Activated naive CD8-positive, alpha-beta T cell treated with anti-CD3 and anti-CD28 coated beads, Interleukin-2, amount 10 ng/mL, durations not matched to agents 7 days and 5 days (primary cell): ENCODE measurements at regions not wholly inside any gene's neighbourhood (a gene's known extent, or its start where the extent isn't known, plus 50 kb on each side); places are given as distances from the start of the nearest gene placed in this dataset.
"Not testable (repeated sequence)": the region's sequence is repeated elsewhere in the genome, so short reads cannot be mapped to it uniquely, and the experiment has no call there.

Experiments used
- ATAC-seq: fragments of 150-1000 bp; cut with Tn5 transposase; one replicate; pipeline ENCODE4 v1.10.0; 2021; ENCODE audit warnings: low read depth, moderate library complexity
- POLR2A ChIA-PET: fragments of 350-600 bp; sonication (Branson Sonifier 250); formaldehyde crosslinking; loops from one replicate; lab custom pipeline; 2021; ENCODE audit warnings: antibody characterized with exemption; lab: Charles Lee
- DNase-seq: peaks from one replicate; pipeline ENCODE4 v3.0.0; 2021
- H3K27ac Mint-ChIP-seq: one replicate; pipeline ENCODE4 v1.8.0; 2022; ENCODE audit warnings: mild to moderate bottlenecking, mixed read lengths
- H3K27me3 Mint-ChIP-seq: one replicate; pipeline ENCODE4 v1.8.0; 2022; ENCODE audit warnings: mild to moderate bottlenecking, moderate library complexity, mixed read lengths
- H3K36me3 Mint-ChIP-seq: one replicate; pipeline ENCODE4 v1.8.0; 2021; ENCODE audit warnings: mild to moderate bottlenecking, mixed read lengths
- H3K4me1 Mint-ChIP-seq: one replicate; pipeline ENCODE4 v1.8.0; 2021; ENCODE audit warnings: mixed read lengths
- H3K4me3 Mint-ChIP-seq: one replicate; pipeline ENCODE4 v1.8.0; 2022; ENCODE audit warnings: mild to moderate bottlenecking, moderate library complexity, mixed read lengths
- H3K9me3 Mint-ChIP-seq: one replicate; pipeline ENCODE4 v1.8.0; 2021; ENCODE audit warnings: mixed read lengths

DNA sequence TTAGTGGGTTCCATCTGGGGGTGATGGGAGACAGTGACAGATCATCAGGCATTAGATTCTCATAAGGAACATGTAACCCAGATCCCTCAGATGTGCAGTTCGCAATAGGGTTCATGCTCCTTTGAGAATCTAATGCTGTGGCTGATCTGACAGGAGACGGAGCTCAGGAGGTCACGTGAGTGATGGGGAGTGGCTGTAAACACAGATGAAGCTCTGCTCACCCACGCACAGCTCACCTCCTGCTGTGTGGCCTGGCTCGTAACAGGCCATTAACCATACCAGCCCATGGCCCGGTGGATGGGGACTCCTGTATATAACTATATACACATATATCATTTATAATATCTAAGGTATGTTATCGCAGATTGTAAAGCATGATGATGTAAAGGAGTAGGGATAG lies 214.2 kb downstream of the MAF start:
- no peaks in the 10 kb centered on the region for H3K36me3 Mint-ChIP-seq
- H3K27me3 Mint-ChIP-seq: peaks cover 14% of the 10 kb centered on the region
- H3K9me3 Mint-ChIP-seq: no peaks in the 10 kb centered on the region
- H3K4me3 Mint-ChIP-seq: no peak overlapping the region
- H3K4me1 Mint-ChIP-seq: peaks cover 6% of the 10 kb centered on the region
- no peak overlapping the region for H3K27ac Mint-ChIP-seq
- POLR2A ChIA-PET: no interaction called here
- no peak for ATAC-seq
- no peak for DNase-seq

DNA sequence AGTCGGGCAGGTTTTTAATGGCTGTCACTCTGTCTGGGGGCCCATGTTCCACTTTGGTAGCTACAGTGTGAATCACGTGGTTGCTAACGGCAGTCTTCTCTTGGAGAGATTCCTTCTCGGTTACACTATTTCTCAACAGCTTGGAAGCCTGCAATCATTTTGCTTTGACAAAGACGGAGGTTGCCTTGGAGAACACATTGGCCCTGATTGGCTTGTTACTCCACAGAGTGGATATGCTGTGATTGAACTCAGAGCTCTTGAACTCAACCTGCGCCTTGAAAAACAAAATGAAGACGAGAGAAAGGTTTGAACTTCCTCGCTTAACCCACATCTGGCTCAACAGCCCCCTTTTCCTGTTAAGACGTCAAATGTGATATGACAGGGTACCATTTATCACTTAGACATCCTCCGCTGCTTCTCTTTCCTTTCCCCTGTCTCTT lies 218.9 kb downstream of the MAF start:
- no peak overlapping the region for H3K4me3 Mint-ChIP-seq
- H3K27ac Mint-ChIP-seq: no peak overlapping the region
- ATAC-seq: no peak
- POLR2A ChIA-PET: no interaction called here
- peaks cover 4% of the 10 kb centered on the region for H3K27me3 Mint-ChIP-seq
- peaks cover 3% of the 10 kb centered on the region for H3K9me3 Mint-ChIP-seq
- peaks cover 13% of the 10 kb centered on the region for H3K4me1 Mint-ChIP-seq
- no peak for DNase-seq
- no peaks in the 10 kb centered on the region for H3K36me3 Mint-ChIP-seq

DNA sequence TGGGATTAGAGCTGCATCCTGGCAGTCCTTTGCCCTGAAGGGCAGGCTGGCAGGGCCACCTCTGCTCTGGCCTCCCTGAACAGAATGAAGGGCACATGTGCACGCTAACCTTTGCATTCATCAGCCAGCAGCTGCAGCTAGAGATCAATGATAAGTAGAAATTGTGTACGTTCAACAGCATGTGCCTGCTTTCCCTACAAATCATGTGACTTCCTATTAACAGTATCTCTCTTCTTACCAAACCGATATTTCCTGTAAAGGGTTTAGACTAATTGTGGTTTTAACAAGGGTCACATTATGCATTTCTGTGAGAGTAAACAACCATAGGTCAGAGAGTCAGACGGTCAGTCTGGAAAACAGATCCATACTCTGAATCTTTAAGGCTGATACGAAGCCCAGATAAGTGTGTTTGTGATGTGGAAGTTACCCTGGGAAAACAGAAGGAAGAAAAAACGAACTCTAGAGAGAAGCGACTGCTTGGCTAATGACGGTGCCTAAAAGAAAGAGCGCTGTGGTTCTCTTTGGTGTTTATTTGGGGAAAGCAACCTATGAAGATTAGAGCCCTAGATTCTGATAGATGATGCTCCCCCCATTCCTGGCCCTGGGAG lies 219.4 kb downstream of the MAF start:
- H3K4me3 Mint-ChIP-seq: peak overlapping the region; percentile 16

DNA sequence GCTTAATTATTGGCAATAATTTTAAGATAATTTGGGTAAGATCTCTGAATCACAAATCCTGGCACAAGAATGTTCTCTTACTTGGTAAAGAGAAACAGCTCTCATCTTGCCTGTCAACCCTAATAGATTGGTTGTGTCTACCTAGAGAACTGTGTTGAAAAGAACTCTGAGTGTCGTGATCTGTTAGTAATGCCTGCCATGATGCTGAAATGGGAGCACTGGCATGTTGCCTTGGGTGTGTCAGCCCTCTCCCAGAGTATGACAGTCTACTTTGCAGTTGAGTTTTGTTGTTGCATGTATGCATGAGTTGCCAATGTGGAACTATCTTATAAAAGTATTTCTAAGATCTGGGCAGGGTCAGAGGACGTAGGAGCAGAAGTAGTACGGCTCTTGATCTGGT lies 221.4 kb downstream of the MAF start:
- peaks cover 13% of the 10 kb centered on the region for H3K4me1 Mint-ChIP-seq
- DNase-seq (no peak), ATAC-seq (no peak)
- POLR2A ChIA-PET: no interaction called here
- peaks cover 5% of the 10 kb centered on the region for H3K9me3 Mint-ChIP-seq
- H3K27ac Mint-ChIP-seq: no peak overlapping the region
- H3K4me3 Mint-ChIP-seq: no peak overlapping the region
- peaks cover 1% of the 10 kb centered on the region for H3K36me3 Mint-ChIP-seq
- H3K27me3 Mint-ChIP-seq: peaks cover 2% of the 10 kb centered on the region

More for the DNA sequence above, 219.4 kb downstream of the MAF start:
- Mint-ChIP-seq H3K27me3 (peaks cover 2% of the 10 kb centered on the region), H3K9me3 (peaks cover 3% of the 10 kb centered on the region), H3K4me1 (peaks cover 13% of the 10 kb centered on the region), H3K27ac (no peak overlapping the region), H3K36me3 (no peaks in the 10 kb centered on the region)
- POLR2A ChIA-PET: no interaction called here
- no peak for ATAC-seq
- DNase-seq: no peak

DNA sequence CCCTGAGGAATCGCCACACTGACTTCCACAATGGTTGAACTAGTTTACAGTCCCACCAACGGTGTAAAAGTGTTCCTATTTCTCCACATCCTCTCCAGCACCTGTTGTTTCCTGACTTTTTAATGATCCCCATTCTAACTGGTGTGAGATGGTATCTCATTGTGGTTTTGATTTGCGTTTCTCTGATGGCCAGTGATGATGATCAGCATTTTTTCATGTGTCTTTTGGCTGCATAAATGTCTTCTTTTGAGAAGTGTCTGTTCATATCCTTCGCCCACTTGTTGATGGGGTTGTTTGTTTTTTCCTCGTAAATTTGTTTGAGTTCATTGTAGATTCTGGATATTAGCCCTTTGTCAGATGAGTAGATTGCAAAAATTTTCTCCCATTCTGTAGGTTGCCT lies 223.5 kb downstream of the MAF start:
- H3K27ac Mint-ChIP-seq, DNase-seq, H3K36me3 Mint-ChIP-seq, H3K27me3 Mint-ChIP-seq, ATAC-seq, POLR2A ChIA-PET, H3K9me3 Mint-ChIP-seq, H3K4me3 Mint-ChIP-seq: not testable (repeated sequence)
- H3K4me1 Mint-ChIP-seq: peaks cover 13% of the 10 kb centered on the region

DNA sequence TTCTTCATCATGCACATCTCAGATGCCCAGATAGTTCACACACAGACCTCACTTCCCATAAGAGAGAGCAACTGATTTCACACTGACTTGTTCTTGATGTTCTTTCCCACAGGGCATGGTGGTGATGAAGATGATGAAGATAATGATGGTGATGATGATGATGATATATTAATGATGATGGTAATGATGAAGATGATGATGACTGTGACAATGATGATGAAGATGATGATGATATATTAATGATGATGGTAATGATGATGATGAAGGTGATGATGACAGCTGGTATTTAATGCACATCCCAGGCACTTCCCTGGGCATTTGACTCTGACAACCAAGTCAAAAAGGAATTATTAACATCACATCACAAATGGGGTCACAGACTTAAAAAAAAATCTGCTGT lies 225.2 kb downstream of the MAF start:
- POLR2A ChIA-PET: no interaction called here
- DNase-seq (no peak), ATAC-seq (no peak)
- peaks cover 2% of the 10 kb centered on the region for H3K27me3 Mint-ChIP-seq
- H3K4me3 Mint-ChIP-seq: no peak overlapping the region
- no peaks in the 10 kb centered on the region for H3K4me1 Mint-ChIP-seq
- no peak overlapping the region for H3K27ac Mint-ChIP-seq
- peaks cover 9% of the 10 kb centered on the region for H3K36me3 Mint-ChIP-seq
- H3K9me3 Mint-ChIP-seq: peaks cover 13% of the 10 kb centered on the region

DNA sequence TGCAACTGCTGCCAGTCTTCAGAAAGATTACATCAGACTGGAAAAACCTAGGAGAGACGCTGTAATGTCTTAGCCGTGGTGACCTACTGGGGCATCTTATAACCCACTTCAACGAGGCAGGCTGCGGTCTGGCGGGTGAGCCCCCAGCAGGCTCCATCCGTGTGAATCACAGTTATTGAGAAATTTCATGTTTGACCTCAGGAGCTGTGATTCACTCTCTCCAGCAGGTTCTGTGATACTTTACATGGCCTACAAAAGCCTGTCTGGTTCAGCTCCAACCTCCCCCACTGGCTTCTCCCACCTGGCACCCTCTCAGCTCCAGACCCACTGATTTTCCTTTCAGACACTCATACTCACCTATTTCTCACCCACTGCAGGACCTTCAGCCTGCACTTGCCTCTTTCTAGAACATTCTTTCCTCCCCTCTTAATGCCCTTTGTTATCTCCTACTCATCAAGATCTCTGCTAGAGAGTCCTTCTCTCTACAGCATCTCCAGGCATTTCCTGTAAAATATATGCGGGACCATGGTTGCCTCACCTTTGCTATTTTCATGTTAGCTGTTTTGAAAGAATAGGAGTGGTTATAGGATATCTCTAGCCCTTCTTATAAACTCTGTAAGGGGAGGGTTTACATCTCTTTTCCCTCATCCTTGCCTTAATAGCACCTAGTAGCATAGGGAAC lies 227.9 kb downstream of the MAF start:
- no peak for DNase-seq
- Mint-ChIP-seq H3K9me3 (peaks cover 13% of the 10 kb centered on the region), H3K36me3 (peaks cover 9% of the 10 kb centered on the region), H3K4me1 (no peaks in the 10 kb centered on the region), H3K27ac (peak overlapping the region; percentile 49), H3K4me3 (no peak overlapping the region), H3K27me3 (peaks cover 12% of the 10 kb centered on the region)
- ATAC-seq: no peak
- POLR2A ChIA-PET: no interaction called here

DNA sequence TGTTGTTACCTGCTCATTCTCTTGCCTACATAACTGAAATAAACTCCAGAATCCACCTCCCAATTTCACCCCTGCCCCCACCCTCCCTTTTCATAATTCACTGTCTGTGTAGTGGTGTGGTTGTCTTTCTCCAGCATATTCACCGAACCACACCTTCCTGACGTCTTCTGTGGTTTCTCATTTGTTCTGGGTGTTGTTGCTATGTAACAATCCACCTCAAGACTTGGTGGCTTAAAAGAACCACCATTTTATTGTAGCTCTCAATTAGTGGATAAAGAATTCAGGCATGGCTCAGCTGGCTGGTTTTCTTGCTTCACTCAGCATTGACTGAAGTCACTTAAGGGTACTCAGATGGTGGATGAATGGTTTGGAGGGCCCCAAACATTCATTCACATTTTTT lies 229.8 kb downstream of the MAF start:
- H3K27me3 Mint-ChIP-seq: peaks cover 12% of the 10 kb centered on the region
- peaks cover 13% of the 10 kb centered on the region for H3K9me3 Mint-ChIP-seq
- POLR2A ChIA-PET: no interaction called here
- ATAC-seq: no peak
- no peak overlapping the region for H3K27ac Mint-ChIP-seq
- H3K36me3 Mint-ChIP-seq: peaks cover 9% of the 10 kb centered on the region
- H3K4me1 Mint-ChIP-seq: no peaks in the 10 kb centered on the region
- no peak overlapping the region for H3K4me3 Mint-ChIP-seq
- DNase-seq: no peak

DNA sequence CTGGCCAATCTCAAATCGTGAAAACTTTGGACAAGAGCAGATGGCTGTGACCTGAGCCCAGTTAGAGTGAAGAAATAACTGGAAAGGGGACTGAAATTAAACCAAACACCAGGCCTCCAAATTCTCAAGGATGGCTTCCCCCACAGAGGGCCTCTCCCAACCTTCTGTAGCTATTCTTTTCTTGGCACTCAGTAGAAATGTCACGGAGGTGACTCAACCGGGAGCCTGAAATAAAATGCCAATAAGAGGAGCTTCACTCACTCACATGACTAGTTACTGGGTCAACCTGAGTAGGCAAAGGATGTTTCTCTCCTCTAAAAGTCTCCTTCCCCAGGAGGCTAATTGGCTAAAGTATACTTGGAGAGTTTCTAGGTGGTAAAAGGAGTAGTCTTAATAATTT lies 230.7 kb downstream of the MAF start:
- Mint-ChIP-seq H3K36me3 (peaks cover 8% of the 10 kb centered on the region), H3K27ac (no peak overlapping the region), H3K9me3 (peaks cover 13% of the 10 kb centered on the region), H3K4me3 (no peak overlapping the region), H3K27me3 (peaks cover 15% of the 10 kb centered on the region), H3K4me1 (no peaks in the 10 kb centered on the region)
- DNase-seq: no peak
- ATAC-seq: no peak
- POLR2A ChIA-PET: no interaction called here

DNA sequence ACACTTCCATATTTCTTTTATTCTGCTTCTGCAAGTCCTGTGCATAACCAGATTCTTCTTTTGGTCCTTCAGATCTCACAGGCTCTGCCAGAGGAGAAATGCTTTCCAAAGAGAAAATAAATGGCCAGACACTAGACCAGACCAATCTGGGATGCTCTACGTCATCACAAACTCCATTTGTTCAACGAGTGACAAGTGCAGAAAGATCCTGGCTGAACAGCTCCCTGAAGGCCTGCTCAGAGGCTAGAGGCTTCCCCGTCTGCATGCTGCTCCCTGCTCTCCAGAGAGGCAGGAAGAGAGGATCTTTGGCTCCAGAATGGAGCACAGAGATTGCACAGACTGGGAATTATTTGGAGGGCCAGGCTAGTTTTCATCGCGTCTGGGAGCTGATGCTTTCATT lies 232.7 kb downstream of the MAF start:
- no peak for ATAC-seq
- Mint-ChIP-seq H3K36me3 (peaks cover 8% of the 10 kb centered on the region), H3K4me1 (no peaks in the 10 kb centered on the region), H3K4me3 (no peak overlapping the region), H3K9me3 (peaks cover 17% of the 10 kb centered on the region), H3K27me3 (peaks cover 22% of the 10 kb centered on the region), H3K27ac (no peak overlapping the region)
- POLR2A ChIA-PET: no interaction called here
- no peak for DNase-seq

DNA sequence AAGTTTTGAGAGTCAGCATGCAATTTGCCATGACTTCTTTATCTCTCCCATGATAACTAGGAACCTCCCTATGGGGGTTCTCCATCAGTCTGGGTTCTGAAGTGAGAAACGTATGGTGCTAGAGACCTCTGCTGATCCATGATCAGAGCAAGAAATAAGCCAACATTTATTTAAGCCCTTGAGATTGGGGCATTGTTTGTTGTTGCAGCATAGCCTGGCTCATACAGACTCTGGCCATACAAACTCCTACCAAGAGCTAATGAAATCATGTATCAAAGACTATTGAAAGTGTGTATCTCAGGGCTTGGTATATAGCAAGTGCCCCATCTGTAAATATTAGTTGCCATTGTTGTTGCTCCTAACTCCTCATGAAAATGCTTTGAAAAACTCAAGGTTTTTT lies 233.9 kb downstream of the MAF start:
- peaks cover 2% of the 10 kb centered on the region for H3K4me1 Mint-ChIP-seq
- H3K27ac Mint-ChIP-seq: no peak overlapping the region
- H3K36me3 Mint-ChIP-seq: peaks cover 6% of the 10 kb centered on the region
- DNase-seq: no peak
- H3K4me3 Mint-ChIP-seq: no peak overlapping the region
- H3K9me3 Mint-ChIP-seq: peaks cover 14% of the 10 kb centered on the region
- POLR2A ChIA-PET: no interaction called here
- no peak for ATAC-seq
- H3K27me3 Mint-ChIP-seq: peaks cover 24% of the 10 kb centered on the region

DNA sequence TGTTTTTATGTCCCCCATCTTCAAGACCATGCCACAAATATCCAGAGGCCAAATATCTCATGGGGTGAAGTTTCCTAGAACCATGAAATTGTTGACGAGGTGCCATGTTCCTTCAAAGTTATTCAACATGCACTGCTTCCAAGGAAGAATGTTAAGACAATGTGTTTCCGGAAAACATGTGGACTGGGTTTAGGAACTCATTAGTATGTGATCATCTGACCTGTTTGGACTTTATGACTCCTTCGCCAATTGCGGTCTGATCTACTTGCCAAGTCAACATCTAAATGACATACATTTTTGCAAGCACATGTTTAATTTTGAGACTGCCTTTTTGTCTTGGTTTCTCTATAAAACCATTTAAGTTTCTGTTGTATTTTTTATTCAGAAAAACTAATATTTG lies 234.8 kb downstream of the MAF start:
- Mint-ChIP-seq H3K9me3 (peaks cover 7% of the 10 kb centered on the region), H3K4me1 (peaks cover 2% of the 10 kb centered on the region), H3K4me3 (no peak overlapping the region), H3K27ac (no peak overlapping the region), H3K27me3 (peaks cover 28% of the 10 kb centered on the region), H3K36me3 (peaks cover under 1% of the 10 kb centered on the region)
- DNase-seq: no peak
- no peak for ATAC-seq
- POLR2A ChIA-PET: no interaction called here

DNA sequence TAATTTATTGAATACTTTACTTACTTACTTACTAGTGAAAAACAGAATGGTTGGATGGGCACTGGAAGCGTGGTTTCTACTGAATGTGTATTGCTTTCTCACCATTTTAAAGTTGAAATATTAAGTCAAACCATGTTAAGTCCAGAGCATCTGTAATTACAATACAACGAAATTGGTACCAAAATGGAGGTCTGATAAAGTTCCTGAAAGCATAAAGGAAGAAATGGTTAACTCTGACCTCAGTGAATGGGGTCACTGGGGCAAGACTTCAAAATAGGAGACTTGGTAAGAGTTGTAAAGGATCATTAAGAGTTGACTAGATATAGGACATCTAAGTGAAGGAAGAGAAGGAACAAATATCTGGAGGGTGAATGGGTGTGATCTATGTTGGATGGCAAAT lies 237.1 kb downstream of the MAF start:
- Mint-ChIP-seq H3K36me3 (no peaks in the 10 kb centered on the region), H3K27ac (no peak overlapping the region), H3K4me3 (no peak overlapping the region), H3K27me3 (peaks cover 18% of the 10 kb centered on the region), H3K9me3 (peaks cover 6% of the 10 kb centered on the region), H3K4me1 (peaks cover 2% of the 10 kb centered on the region)
- ATAC-seq: no peak
- POLR2A ChIA-PET: no interaction called here
- no peak for DNase-seq

DNA sequence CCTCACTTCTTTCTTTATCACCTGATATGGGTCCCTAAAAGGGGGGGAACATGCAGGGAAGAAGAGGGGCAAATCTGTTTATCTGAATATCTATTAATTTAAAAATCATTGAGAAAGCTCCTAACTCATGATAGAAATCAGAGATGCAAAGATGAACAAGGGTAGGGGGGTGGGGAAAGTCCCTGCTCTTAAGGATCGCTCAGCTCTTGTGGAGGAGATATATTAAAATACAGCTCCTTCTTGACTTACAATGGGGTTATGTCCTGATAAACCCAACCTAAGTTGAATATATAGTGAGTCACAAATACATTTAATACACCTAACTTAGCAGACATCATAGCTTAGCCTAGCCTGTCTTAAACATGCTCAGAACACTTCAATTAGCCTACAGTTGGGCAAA lies 237.5 kb downstream of the MAF start:
- Mint-ChIP-seq H3K36me3 (no peaks in the 10 kb centered on the region), H3K27me3 (peaks cover 18% of the 10 kb centered on the region), H3K27ac (no peak overlapping the region), H3K4me1 (peaks cover 2% of the 10 kb centered on the region), H3K9me3 (peaks cover 6% of the 10 kb centered on the region), H3K4me3 (no peak overlapping the region)
- POLR2A ChIA-PET: no interaction called here
- ATAC-seq (no peak), DNase-seq (no peak)
